Activated CD4-positive, alpha-beta T cell treated with anti-CD3 and anti-CD28 coated beads, Interleukin-2, Interleukin-6, amounts not matched to agents 100 ng/mL and 50 ng/mL, durations not matched to agents 16 hours and 8 hours (primary cell): ENCODE measurements at regions not wholly inside any gene's neighbourhood (a gene's known extent, or its start where the extent isn't known, plus 50 kb on each side); places are given as distances from the start of the nearest gene placed in this dataset.
"Not testable (repeated sequence)": the region's sequence is repeated elsewhere in the genome, so short reads cannot be mapped to it uniquely, and the experiment has no call there.

ENCODE experiments used
- DNase-seq: peaks from one replicate; pipeline ENCODE4 v3.0.0-alpha.2; 2020

DNA sequence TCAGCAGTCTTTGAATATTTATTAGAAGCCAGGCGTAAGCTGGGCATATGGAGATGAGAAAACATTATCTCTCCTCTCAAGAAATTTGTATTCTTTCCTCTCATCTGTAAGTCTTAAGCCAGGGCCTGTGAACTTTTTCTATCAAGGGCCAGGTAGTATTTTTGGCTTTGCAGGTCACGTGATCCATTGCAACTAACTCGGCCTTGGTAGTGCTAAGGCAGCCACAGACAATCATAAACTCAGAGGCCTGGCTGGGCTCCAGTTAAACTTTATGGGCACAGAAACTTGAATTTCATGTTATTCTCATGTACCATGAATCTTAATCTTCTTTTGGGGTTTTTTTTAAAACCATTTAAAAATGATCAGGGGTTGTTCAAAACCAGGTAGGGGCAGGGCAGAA lies 117.4 kb upstream of the PELI2 start:
- DNase-seq: no peak

DNA sequence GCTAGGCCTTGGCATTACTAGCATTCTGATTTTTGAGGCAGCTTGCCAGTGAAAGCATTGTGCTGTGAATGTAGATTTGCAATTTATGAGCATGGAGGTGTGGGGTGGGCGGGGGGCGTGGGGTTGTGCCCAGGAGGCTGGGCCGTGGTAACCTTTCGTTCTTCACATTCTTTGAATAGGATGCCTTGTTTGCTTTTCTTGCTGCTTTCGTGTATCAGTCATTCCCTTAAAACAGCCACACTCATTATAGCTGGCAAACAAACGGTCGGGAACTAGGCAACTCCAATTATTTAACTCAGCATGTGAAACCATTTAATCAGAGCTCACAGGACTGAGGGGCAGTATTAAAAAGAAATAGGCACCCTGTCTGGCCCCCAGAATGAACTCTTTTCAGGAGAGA lies 115.9 kb upstream of the PELI2 start:
- no peak for DNase-seq

DNA sequence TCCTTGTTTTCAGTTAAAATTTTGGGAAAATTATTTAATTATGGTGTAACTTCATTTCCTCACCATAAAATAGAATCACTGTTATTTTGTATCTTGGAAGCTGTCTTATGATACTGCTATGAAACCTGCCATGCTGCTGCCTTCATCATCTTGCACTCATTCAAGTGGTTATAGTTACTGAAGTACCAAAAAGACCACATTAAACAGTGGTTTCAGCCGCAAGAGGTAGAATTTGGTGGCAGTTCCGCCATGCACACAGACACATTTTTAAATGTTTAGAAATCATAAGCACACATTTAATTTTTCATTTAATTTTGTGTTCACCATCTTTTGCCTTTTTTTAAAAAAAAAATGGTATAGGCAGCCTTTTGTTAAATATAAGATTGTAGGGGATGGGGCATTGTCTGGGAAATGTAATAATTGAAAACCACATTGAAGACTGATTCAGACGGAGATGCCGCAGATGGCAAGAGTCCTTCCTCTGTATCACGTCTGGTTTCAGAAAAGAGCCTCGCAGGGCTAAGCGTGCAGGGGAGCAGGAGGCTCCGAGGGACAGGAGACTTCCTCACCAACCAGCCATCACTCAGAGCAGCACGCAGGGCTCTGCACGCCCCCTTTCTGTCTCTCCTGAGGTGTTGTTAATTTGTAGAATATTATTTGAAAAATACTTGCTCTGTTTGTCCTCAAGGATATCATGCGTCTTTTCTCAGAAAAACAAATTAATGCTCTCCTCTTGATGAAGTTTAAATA lies 115.2 kb upstream of the PELI2 start:
- DNase-seq: peak; percentile 79

DNA sequence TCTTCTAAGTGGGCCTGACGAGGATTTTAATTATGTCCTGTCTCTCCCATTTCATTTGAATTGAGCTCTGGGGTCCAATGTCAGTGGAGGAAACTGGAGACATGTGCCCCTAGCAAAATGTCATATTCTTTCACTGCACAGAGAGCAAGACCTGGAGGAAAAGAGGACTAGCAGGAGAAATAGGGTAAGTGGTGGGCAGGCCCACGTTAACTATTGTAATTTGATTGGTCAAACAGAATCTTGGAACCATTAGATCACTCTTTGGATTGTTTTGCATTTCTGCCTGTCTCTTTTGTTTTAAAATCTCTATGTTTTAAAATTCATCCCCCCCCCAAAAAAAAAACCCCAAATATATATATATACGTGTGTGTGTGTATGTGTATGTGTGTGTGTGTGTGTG lies 113.9 kb upstream of the PELI2 start:
- DNase-seq: no peak

DNA sequence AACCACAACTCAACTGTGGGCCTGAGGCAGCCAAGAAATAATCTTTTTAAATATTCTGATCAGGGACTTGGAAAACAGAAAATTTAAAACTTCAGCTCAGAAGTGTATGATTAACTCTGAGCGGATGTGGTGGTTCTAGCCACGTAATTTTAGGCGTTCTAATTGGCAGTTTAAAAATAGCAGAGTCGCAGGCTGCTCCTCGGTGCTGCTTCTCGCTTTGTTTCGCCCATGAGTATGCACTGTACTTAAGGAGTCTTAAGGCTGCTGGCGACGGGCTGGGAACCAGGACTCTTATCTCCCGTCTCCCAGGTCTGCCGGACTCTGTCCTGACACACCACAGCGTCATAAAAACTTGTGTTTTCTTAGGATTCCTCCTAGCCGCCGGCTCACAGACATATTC lies 113.4 kb upstream of the PELI2 start:
- peak; percentile 61 for DNase-seq

DNA sequence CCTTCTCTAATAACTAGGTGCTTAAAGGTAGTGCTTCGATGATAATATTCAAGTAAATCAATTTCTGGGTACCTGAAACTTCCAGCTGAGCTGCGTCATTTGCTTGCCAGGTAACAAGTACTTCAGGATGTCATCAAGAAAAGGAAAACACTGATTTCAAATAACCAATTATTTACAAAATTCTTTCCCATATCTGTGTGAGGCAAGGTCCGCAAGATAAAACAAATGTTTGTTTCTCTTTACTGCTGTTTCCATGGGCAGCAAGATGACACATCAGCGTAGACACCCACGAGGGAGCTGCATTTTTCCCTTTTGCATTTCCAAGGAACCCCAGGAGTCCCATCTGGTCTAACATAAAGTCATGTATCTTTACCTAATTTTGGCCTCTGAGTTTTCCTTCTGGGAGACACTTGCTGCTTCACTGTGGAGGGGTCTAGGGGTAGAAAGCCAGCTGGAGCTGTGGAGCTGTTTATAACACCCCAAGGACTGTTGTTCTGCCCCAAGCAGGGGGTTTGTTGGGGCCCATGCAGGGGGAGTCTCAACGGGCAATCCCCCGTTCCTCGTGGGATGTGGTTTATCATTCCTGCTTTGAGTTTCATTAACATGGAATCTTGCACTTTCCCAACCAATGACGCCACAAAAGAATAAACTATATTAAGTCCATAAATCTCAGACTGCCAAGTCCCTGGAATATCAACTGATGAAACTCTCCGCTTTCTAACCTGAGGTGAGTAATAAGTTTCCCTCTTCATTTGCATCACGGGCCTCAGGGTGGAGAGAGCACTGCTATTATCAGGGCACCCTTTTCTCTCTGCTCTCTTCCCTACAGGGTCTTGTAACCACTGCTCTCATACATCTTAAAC lies 112.8 kb upstream of the PELI2 start:
- no peak for DNase-seq

DNA sequence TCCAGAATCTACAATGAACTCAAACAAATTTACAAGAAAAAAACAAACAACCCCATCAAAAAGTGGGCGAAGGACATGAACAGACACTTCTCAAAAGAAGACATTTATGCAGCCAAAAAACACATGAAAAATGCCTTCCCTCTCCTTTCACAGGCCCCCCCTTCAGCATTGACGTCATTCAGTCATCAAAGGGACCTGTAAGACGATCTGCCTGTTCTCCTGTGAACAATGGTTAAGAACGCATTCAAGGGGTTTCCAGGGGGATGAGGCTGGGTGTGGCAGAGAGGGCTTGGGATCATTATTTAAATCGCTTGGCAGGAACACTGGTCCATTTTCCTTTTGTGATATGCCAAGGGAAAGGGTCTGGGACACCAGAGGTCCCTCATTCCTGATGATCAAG lies 110.7 kb upstream of the PELI2 start:
- not testable (repeated sequence) for DNase-seq

DNA sequence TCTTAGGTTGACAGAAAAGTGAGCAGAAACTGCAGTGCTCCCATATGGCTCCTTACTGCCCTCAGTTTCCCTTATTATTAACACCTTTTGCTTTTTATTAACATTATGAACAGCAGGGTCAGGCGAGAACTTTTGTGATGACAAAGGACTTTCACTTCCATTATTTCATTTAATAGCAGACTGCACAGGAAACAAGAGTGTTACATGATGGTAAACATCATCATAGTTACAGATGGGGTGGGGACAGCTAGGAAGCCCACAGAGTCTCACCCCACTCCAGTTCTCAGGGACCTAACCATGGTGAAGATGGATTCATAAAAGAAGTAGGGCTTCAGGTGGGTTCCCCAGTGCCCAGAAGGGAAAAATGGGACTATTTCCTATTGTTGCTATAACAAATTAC lies 110.1 kb upstream of the PELI2 start:
- no peak for DNase-seq

DNA sequence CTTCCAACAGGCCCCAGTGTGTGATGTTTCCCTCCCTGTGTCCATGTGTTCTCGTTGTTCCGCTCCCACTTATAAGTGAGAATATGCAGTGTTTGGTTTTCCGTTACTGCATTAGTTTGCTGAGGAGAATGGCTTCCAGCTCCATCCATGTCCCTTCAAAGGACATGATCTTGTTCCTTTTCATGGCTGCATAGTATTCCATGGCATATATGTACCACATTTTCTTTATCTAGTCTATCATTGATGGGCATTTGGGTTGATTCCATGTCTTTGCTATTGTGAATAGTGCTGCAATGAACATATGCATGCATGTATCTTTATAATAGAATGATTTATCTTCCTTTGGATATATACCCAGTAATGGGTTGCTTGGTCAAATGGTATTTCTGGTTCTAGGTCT lies 109.5 kb upstream of the PELI2 start:
- not testable (repeated sequence) for DNase-seq

DNA sequence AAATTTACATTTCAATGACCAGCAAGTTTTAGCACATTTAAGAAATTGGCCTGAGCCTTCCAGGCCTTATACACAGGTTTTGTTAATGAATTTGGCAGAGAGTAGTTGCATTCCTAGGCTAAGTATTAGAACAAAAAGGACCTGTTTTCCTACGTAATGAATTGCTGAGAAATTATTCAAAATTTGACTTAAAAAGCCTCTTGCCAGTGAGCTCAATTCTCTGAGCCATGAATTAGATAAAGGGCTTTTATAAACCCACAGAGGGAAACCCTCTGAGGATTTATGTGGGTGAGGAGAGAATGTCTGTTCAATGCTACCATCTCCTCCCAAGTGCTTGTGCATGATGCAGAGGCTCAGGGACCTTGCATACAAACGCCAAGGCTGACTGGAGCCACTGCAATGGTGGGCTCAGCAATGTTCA lies 94.5 kb upstream of the PELI2 start:
- DNase-seq: no peak

DNA sequence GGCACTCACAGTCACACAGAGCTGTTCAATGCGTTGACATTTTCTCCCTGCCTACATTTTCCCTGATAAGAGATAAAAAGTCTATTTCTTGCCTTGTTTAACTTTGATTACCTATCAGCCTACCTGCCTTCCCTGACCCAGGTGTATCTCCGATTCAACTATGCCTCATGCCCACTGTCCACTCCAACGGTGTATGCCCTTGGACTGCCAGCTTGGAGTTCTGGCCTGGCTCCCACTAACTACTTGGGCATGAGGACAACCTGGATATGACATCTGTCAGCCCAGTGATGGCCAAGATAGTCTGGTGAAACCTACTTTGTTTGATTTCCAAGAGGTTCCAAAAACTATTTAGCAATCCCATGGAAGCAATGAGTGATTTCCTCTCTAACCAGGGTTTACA lies 93.0 kb upstream of the PELI2 start:
- no peak for DNase-seq

DNA sequence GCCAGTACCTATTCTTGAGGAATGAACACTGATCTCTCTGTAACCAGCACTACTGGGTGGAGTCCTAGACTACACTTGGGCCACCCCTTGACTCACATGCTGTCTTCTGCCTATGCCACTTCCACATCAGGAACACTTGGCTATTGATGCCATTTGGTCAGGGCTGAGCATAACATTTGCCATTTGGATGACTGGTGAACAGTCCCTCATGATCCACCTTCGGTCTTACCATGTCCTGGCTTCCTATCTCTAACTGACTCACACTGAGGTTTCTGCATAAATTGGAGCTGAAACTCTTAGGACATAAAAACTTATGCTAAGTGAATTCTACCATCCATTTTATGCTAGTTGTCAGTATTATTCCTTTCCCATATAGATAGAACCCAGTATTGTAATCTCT lies 91.7 kb upstream of the PELI2 start:
- no peak for DNase-seq

DNA sequence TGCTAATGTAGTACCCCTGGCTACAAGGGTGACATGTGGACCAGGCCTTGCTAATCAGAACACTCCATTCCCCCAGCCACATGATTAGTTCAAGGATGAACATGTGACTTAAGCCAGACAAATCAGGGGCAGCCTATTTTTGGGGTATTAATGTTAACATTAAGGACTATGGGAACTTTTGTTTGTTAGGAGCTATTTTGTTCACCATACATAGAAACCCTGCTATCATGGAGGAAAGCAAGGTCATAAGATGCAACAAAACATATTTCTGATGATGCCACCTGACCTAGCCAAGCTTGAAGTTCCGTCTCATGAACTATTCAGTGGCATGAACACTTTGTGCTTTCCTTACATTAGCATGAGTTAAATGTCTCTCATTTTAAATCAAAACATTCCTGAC lies 90.8 kb upstream of the PELI2 start:
- no peak for DNase-seq

DNA sequence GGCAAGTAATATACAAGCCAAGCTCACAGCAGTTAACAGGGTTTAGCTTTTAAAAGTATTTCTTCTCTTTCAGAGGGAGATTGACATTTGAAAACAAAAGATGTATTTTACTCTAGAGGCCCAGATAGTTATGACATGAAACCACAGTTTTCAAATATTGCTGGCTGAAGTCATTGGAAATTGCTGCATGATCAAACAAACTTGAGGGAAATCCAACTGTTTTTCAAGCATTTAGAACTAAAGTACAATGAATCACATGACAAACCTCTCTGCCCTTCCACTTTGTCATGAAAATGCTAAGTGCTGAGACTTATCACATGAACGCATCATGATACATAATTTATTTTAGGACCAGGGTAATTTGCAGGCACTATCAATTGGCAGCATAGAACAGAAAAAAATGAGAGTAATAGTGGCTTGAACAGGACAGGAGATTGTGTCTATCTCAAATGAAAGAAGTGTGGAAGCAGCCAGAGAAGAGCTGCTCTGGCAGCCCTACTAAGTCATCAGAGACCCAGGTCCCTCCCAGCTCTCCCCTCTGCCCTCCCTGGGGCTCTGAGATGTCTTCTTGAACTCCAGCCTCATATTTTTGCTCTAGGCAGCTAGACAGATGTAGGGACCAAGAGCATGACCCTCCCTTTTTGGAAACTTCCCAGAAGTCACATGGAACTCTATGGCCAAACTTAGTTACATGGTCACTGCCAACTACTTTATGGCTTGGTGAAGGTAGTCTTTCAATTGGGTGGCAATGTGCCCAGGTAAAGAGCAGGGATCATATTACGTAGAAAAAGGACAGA lies 90.1 kb upstream of the PELI2 start:
- no peak for DNase-seq

DNA sequence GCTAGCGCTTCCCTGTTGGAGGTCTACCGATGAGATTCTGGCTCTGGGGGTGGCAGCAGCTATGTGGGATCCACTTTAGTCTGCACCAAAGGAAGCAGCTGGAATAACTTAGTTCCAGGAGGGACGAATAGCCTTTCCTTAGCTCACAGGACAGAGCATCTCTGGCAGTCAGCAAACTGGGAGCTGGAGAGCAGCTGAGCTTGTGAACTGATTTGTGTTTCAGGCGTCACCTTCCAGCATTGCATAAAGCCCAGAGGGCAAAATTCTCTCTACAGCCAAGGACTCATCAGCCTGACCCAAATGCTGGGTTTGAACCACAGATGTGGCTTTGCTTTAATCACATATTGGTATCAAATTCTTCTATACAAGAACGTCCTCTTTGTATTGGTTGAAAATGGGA lies 81.9 kb upstream of the PELI2 start:
- no peak for DNase-seq

DNA sequence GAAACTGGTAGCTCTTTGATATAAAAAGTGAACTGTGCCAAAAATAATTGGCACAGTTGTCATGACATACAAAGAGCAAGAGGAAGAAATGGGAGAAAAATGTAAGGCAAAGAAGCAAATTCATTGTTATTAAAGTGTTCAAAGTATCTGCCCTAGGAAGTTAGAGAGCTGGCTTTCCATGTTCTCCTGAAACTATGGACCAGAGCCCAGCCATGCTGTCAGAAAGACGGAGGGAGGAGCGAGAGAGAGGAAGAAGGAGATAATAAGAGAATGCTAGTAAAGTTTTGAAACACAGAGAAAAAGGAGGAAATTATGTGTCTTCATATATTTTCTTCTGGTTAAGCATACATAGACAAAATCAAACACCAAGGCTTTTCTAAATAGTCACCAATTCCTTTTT lies 78.1 kb upstream of the PELI2 start:
- DNase-seq: no peak

DNA sequence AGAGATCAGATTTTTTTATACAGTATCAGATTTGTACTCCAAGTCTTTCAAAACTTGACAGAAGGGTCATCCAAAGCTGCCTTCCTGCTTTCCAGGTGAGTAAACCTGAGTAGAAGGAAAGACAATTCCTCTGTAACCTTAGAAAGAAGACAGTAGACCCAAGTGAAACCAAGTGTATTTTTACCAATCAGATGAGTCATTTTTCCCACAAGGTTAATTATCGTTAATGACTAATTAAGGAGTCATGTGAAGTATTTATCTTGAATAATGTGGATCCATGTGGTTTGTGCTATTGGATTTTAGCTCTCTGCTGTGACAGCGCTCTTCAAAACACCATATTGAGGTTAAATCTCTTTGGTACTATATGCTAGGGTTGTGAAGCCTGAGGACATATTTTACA lies 74.0 kb upstream of the PELI2 start:
- no peak for DNase-seq

DNA sequence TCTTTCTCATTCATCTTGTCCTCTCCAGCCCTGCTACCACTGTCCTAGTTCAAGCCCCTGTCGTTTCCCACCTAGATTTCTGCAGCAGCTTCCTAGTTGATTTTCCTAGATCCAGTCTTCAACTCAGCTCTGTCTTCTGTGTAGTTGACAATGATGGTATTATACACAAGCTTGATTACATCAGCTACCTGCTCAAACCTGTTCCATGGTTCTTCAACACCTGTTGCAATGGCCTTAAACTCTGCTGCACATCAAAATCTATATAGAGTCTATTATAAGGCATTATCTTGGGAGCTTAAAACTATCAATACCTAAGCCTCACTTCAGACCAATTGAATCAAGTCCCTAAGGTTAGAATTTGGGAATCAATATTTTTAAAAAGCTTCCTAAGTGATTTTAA lies 71.7 kb upstream of the PELI2 start:
- no peak for DNase-seq

DNA sequence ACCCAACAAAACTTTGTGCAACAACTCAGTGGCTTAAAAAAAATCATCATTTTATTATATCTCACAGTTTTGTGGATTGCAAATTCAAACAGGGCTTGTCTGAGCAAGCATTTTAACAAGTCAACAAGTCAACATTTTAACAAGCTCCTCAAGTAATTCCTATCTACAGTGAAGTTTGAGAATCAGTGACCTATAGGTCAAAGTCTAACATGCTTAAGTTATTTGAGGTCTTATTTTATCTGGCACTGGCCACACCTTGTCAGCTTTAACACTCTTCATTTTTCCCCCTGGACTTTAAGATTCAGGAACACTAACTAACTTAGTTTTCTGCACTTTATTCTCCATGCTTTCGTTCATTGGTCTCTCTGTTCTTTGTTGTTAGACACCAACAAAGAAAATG lies 71.2 kb upstream of the PELI2 start:
- no peak for DNase-seq

DNA sequence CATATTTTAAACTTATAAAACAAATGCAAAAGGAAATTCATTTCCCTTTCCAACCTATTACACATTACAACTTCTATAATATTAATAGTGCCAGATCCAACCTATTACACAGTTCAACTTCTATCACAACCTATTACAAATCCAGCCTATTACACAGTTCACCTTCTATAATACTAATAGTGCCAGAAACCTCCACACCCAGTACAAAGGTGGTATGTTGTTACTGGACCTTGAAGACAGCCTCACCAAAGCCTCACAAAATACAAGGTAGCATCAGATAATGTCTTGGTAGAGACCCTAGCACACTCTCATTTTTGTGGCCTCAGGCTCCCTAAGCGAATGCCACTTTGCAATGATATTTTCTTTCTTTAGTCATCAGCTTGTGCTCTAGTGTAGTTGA lies 68.7 kb upstream of the PELI2 start:
- DNase-seq: no peak

DNA sequence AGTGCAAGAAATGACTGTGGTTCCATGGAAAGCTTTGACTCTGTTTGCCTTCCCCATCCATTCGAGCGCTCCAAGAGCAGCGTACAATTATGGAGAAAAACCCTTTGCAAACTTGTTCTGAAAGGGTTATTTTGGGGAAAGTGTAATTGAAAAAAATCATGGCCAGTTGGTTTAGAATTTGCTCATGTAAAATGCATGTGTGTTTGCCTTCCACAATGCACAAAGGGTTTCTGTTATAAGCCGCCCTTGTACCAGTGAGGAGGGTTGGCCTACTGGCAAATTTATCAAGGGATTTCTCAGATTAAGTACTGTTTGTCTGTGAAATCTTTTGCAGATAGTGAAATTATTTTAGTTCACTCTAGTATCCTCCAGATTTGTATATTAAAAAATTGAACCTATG lies 62.7 kb upstream of the PELI2 start:
- no peak for DNase-seq

DNA sequence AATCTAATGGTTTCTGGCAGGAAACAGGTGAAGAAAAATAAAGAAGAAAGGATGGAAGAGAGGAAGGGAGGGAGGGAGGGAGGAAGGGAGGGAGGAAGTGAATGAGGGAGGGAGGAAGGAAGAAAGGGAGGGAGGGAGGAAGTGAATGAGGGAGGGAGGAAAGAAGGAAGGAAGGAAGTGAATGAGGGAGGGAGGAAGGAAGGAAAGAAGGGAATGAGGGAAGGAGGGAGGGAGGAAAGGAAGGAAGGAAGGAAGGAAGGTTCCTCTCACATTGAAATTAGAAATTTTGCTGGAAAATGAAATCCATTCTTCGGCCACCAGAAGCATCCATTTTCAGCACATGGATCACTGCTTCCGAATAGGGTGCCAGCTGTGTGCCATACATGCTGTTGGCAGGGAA lies 62.2 kb upstream of the PELI2 start:
- no peak for DNase-seq

DNA sequence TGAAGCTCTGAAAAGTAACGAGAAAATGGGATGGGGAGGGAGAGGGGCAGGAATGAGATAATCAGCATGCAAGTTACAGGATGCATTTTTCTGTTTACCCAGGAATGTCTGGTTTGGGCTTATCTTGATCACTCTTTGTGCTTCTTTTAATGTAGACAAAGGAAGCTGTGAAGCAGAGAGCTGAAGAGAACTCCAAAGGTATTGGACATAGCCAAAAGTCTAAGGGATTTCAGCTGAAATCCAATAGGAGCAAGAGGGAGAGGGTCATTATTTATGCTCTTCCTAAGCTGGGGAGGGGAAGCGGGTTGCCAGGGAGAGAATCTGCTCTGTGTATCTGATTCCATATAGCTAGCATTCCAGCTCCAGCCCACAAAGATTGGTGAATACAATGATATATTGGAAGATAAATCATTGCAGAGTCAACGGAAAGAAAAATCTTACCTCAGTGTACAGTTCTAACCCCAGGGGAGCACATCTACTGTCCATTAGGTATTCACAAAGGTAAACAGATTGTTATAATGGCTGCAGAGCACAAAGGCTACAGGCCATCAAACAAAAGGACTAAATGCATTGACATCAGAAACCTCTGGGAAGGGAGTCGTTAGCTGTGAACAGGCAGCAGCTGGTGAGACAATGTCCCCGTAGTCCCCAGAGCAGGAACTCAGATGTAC lies 61.0 kb upstream of the PELI2 start:
- no peak for DNase-seq
